CD14-positive monocyte (primary cell): ENCODE measurements at regions not wholly inside any gene's neighbourhood (a gene's known extent, or its start where the extent isn't known, plus 50 kb on each side); places are given as distances from the start of the nearest gene placed in this dataset.

Experiments used
- DNase-seq, 3 donors: peaks; one replicate each; pipeline ENCODE4 v3.0.0-alpha.2; 2011 to 2022
- H2AFZ ChIP-seq: 2 replicates; pipeline ENCODE4 v1.6.0; 2012; ENCODE audit warnings: mild to moderate bottlenecking, low read depth, low read length, inconsistent platforms; ENCODE audit not compliant: insufficient read depth, poor library complexity, severe bottlenecking
- H3K27ac ChIP-seq, 2 donors: 1 replicate in 1 of 2; 2 replicates in 1 of 2; pipeline ENCODE4 v1.5.1; 2012 to 2013; ENCODE audit warnings: low read length in 2 of 2, control low read depth in 1 of 2, inconsistent platforms in 1 of 2, low read depth in 1 of 2, mild to moderate bottlenecking in 1 of 2
- H3K27me3 ChIP-seq, 2 donors: one replicate each; pipeline versions ENCODE4 v1.6.0 to v1.6.1; 2011 to 2013; ENCODE audit warnings: low read length in 2 of 2; ENCODE audit not compliant: control insufficient read depth in 2 of 2, insufficient read depth in 2 of 2
- H3K36me3 ChIP-seq, 2 donors: replicated peaks in 1 of 2; 1 replicate in 1 of 2; 2 replicates in 1 of 2; pipeline versions ENCODE4 v1.5.1 to v1.6.1; 2012 to 2013; ENCODE audit warnings: low read length in 2 of 2, control low read depth in 1 of 2, inconsistent platforms in 1 of 2, mild to moderate bottlenecking in 1 of 2; ENCODE audit not compliant: insufficient read depth in 2 of 2, control insufficient read depth in 1 of 2
- H3K4me1 ChIP-seq, 2 donors: 1 replicate in 1 of 2; 2 replicates in 1 of 2; pipeline versions ENCODE4 v1.5.1 to v1.6.1; 2012 to 2013; ENCODE audit warnings: low read length in 2 of 2, control low read depth in 1 of 2, inconsistent platforms in 1 of 2, mild to moderate bottlenecking in 1 of 2, moderate library complexity in 1 of 2; ENCODE audit not compliant: insufficient read depth in 2 of 2, control insufficient read depth in 1 of 2
- H3K4me2 ChIP-seq: replicated peaks from 2 replicates; pipeline ENCODE3; 2012; ENCODE audit warnings: low read length, moderate library complexity, mild to moderate bottlenecking; ENCODE audit not compliant: poor library complexity, severe bottlenecking; ENCODE audit errors: extremely low read depth
- H3K4me3 ChIP-seq, 3 experiments: fragments of 200-600 bp in 1 of 3; sonication (generic) in 1 of 3; replicated peaks in 1 of 3; 1 replicate in 2 of 3; 2 replicates in 1 of 3; pipeline ENCODE4 v1.5.1; 2011 to 2013; ENCODE audit warnings: low read length in 3 of 3, mild to moderate bottlenecking in 3 of 3, control low read depth in 2 of 3, low read depth in 2 of 3, inconsistent platforms in 1 of 3, moderate library complexity in 1 of 3
- H3K79me2 ChIP-seq: 2 replicates; pipeline ENCODE4 v1.6.0; 2012; ENCODE audit warnings: mild to moderate bottlenecking, control low read depth, inconsistent platforms, low read length, moderate library complexity; ENCODE audit not compliant: insufficient read depth
- H3K9ac ChIP-seq: 2 replicates; pipeline ENCODE4 v1.6.0; 2017; ENCODE audit warnings: low read length, mild to moderate bottlenecking; ENCODE audit not compliant: insufficient read depth, poor library complexity, severe bottlenecking
- H3K9me3 ChIP-seq, 2 donors: replicated peaks in 1 of 2; 1 replicate in 1 of 2; 2 replicates in 1 of 2; pipeline versions ENCODE4 v1.5.1 to v1.6.1; 2012 to 2013; ENCODE audit warnings: low read length in 2 of 2, control low read depth in 1 of 2; ENCODE audit not compliant: control insufficient read depth in 1 of 2, insufficient read depth in 1 of 2
- H4K20me1 ChIP-seq: 2 replicates; pipeline ENCODE4 v1.6.0; 2012; ENCODE audit warnings: mild to moderate bottlenecking, low read length, control low read depth, moderate library complexity; ENCODE audit not compliant: insufficient read depth
- H3K27ac Mint-ChIP-seq, 7 donors: one replicate each; pipeline ENCODE4 v1.8.0; 2020; ENCODE audit warnings: mild to moderate bottlenecking in 7 of 7, mixed read lengths in 7 of 7, moderate library complexity in 6 of 7, inconsistent platforms in 2 of 7
- H3K27me3 Mint-ChIP-seq, 3 donors: one replicate each; pipeline ENCODE4 v1.8.0; 2021 to 2022; ENCODE audit warnings: low read depth in 3 of 3, mild to moderate bottlenecking in 3 of 3, mixed read lengths in 3 of 3, moderate library complexity in 3 of 3, inconsistent platforms in 1 of 3
- H3K36me3 Mint-ChIP-seq, 2 donors: one replicate each; pipeline ENCODE4 v1.8.0; 2020; ENCODE audit warnings: mixed read lengths in 2 of 2, inconsistent platforms in 1 of 2, mild to moderate bottlenecking in 1 of 2
- H3K4me1 Mint-ChIP-seq: one replicate; pipeline ENCODE4 v1.8.0; 2020; ENCODE audit warnings: mild to moderate bottlenecking, mixed read lengths
- H3K4me3 Mint-ChIP-seq, 2 donors: one replicate each; pipeline ENCODE4 v1.8.0; 2020; ENCODE audit warnings: mild to moderate bottlenecking in 2 of 2, mixed read lengths in 2 of 2, moderate library complexity in 1 of 2
- H3K9me3 Mint-ChIP-seq, 7 donors: one replicate each; pipeline ENCODE4 v1.8.0; 2020 to 2022; ENCODE audit warnings: mixed read lengths in 7 of 7, mild to moderate bottlenecking in 6 of 7, moderate library complexity in 6 of 7, inconsistent platforms in 2 of 7
- WGBS: methylation state at CpG from one replicate; pipeline ENCODE4 v1.1.5; 2013; ENCODE audit warnings: missing lambda C conversion rate; ENCODE audit not compliant: insufficient coverage; 5-methylcytosine and 5-hydroxymethylcytosine counted together
- intact Hi-C, 2 donors: fragments of 100-400 bp; cut with micrococcal nuclease; formaldehyde crosslinking; loops; one replicate each; pipeline versions ENCODE4 v1.15.0 to v1.15.1; 2023
- TF ChIP-seq, protein P1 (sequence below): fragments of 200-600 bp; IDR thresholded peaks from one replicate; pipeline ENCODE4 v1.8.0; 2022; ENCODE audit warnings: antibody characterized with exemption, mild to moderate bottlenecking

DNA sequence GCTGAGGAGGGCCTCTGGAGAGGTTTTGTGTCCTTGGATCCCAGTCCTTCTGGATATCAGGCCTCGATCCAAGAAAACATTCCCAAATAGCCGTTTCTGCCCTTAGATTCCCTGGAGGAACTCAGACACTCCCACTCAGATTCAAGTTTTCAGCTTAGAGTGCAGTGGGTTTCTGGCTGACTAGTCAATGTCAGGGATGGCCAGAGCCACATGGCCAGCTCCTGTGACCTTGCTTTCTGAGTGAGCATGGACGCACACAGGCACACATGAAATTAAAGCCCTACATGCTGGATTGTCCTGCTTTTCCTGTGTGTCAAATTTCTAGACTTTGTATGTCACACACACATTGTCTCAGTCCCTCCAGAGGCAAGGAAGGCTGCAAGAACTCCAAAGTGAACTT is 86.2 kb downstream of the TNFAIP2 start:
- Histone ChIP-seq H3K27me3 (peaks cover 33 to 50% of the 10 kb centered on the region in 2 donors), H3K4me2 (no peak overlapping the region), H3K79me2 (no peaks in the 10 kb centered on the region), H3K9me3 (peaks cover 24 to 30% of the 10 kb centered on the region in 2 donors), H3K27ac (no peak overlapping the region), H2AFZ (no peak overlapping the region), H3K4me3 (no peak overlapping the region), H3K36me3 (no peaks in the 10 kb centered on the region), H4K20me1 (no peaks in the 10 kb centered on the region), H3K4me1 (peaks cover 0 to 8% of the 10 kb centered on the region in 2 donors), H3K9ac (no peak overlapping the region)
- H3K9me3 Mint-ChIP-seq, result peaks cover 17 to 36% (median 31%) of the 10 kb centered on the region in 7 donors
- peaks cover 0 to 11% of the 10 kb centered on the region in 2 donors for H3K36me3 Mint-ChIP-seq
- peaks cover 50 to 80% (median 53%) of the 10 kb centered on the region in 3 donors for H3K27me3 Mint-ChIP-seq
- no peak for DNase-seq
- H3K4me1 Mint-ChIP-seq, result peaks cover 2% of the 10 kb centered on the region
- TF ChIP-seq, protein P1, sequence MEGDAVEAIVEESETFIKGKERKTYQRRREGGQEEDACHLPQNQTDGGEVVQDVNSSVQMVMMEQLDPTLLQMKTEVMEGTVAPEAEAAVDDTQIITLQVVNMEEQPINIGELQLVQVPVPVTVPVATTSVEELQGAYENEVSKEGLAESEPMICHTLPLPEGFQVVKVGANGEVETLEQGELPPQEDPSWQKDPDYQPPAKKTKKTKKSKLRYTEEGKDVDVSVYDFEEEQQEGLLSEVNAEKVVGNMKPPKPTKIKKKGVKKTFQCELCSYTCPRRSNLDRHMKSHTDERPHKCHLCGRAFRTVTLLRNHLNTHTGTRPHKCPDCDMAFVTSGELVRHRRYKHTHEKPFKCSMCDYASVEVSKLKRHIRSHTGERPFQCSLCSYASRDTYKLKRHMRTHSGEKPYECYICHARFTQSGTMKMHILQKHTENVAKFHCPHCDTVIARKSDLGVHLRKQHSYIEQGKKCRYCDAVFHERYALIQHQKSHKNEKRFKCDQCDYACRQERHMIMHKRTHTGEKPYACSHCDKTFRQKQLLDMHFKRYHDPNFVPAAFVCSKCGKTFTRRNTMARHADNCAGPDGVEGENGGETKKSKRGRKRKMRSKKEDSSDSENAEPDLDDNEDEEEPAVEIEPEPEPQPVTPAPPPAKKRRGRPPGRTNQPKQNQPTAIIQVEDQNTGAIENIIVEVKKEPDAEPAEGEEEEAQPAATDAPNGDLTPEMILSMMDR, result no peak
- intact Hi-C loops, result no loop called here
- 95% methylated on average over 2 of the region's 3 CpGs for WGBS
- peak overlapping the region in 1 of 7 donors; percentile 62 for H3K27ac Mint-ChIP-seq
- H3K4me3 Mint-ChIP-seq, result peak overlapping the region in 1 of 2 donors; percentile 74

DNA sequence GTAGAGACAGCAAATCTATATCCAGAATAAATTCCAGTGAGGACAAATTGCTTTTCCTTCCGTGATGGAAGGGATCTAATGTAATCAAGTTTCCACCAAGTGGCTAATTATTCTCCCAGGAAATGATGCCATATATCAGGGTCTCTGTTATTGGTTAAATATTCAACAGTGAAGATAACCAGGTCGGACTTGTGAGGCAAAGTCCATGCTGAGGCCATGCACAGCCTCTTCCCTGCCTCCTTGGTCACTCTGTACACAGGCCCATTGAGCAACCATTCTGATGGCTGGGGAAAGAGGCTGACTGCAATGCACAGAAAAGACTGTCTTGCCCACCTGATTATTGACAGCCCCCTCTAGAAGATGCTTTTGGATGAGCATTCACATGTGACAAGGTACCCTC is 90.1 kb downstream of the TNFAIP2 start:
- Mint-ChIP-seq H3K27me3 (peaks cover 35 to 65% (median 45%) of the 10 kb centered on the region in 3 donors), H3K36me3 (no peaks in the 10 kb centered on the region), H3K4me1 (no peaks in the 10 kb centered on the region), H3K9me3 (peaks cover 0 to 16% (median under 1%) of the 10 kb centered on the region in 7 donors), H3K27ac (no peak overlapping the region), H3K4me3 (no peak overlapping the region)
- no peak overlapping the region for H3K9ac ChIP-seq
- H3K79me2 ChIP-seq, result no peaks in the 10 kb centered on the region
- H3K27me3 ChIP-seq, result peaks cover 19 to 37% of the 10 kb centered on the region in 2 donors
- peaks cover 0 to 5% of the 10 kb centered on the region in 2 donors for H3K9me3 ChIP-seq
- no peak overlapping the region for H2AFZ ChIP-seq
- H3K36me3 ChIP-seq, result no peaks in the 10 kb centered on the region
- no peak for DNase-seq
- TF ChIP-seq, protein P1, result no peak
- no peaks in the 10 kb centered on the region for H3K4me1 ChIP-seq
- H3K4me3 ChIP-seq, result no peak overlapping the region
- H4K20me1 ChIP-seq, result no peaks in the 10 kb centered on the region
- intact Hi-C loops, result no loop called here
- no peak overlapping the region for H3K4me2 ChIP-seq
- no peak overlapping the region for H3K27ac ChIP-seq
- 86% methylated on average over 1 of the region's 2 CpGs for WGBS
